H9 (cell line): ENCODE measurements at regions not wholly inside any gene's neighbourhood (a gene's known extent, or its start where the extent isn't known, plus 50 kb on each side); places are given as distances from the start of the nearest gene placed in this dataset.

Experiments used
- DNase-seq: peaks from one replicate; pipeline ENCODE4 v3.0.0-alpha.2; 2017
- H2AFZ ChIP-seq: one replicate; pipeline ENCODE4 v1.6.1; 2013; ENCODE audit warnings: mild to moderate bottlenecking, low read length, control low read depth, moderate library complexity
- H2AK5ac ChIP-seq: 2 replicates; pipeline ENCODE4 v1.6.1; 2013; ENCODE audit warnings: low read length, control low read depth, mixed read lengths; ENCODE audit not compliant: insufficient read length
- H2BK120ac ChIP-seq: one replicate; pipeline ENCODE4 v1.6.1; 2013; ENCODE audit warnings: low read depth, mild to moderate bottlenecking, low read length, control low read depth, inconsistent platforms; ENCODE audit not compliant: poor library complexity, severe bottlenecking
- H2BK12ac ChIP-seq: 2 replicates; pipeline ENCODE4 v1.6.1; 2013; ENCODE audit warnings: low read length, control low read depth, mixed read lengths, low read depth; ENCODE audit not compliant: insufficient read length
- H2BK15ac ChIP-seq: 2 replicates; pipeline ENCODE4 v1.6.1; 2013; ENCODE audit warnings: low read depth, low read length, control low read depth
- H2BK20ac ChIP-seq: one replicate; pipeline ENCODE4 v1.6.1; 2013; ENCODE audit warnings: low read depth, mild to moderate bottlenecking, low read length, control low read depth, inconsistent platforms; ENCODE audit not compliant: poor library complexity, severe bottlenecking
- H2BK5ac ChIP-seq: 2 replicates; pipeline ENCODE4 v1.6.1; 2013; ENCODE audit warnings: low read length, control low read depth, mixed read lengths; ENCODE audit not compliant: insufficient read length
- H3K14ac ChIP-seq: 2 replicates; pipeline ENCODE4 v1.6.1; 2013; ENCODE audit warnings: low read length, control low read depth; ENCODE audit not compliant: insufficient read depth
- H3K18ac ChIP-seq: 2 replicates; pipeline ENCODE4 v1.6.1; 2013; ENCODE audit warnings: low read depth, mild to moderate bottlenecking, mixed read lengths, low read length, control low read depth; ENCODE audit not compliant: insufficient read length
- H3K23ac ChIP-seq: 2 replicates; pipeline ENCODE4 v1.6.1; 2013; ENCODE audit warnings: low read length, control low read depth, mixed read lengths, low read depth; ENCODE audit not compliant: insufficient read length
- H3K23me2 ChIP-seq: 2 replicates; pipeline ENCODE4 v1.6.1; 2013; ENCODE audit warnings: low read depth, mild to moderate bottlenecking, mixed read lengths, low read length, control low read depth; ENCODE audit not compliant: insufficient read length, poor library complexity, severe bottlenecking
- H3K27ac ChIP-seq: 2 replicates; pipeline ENCODE4 v1.5.1; 2013; ENCODE audit warnings: low read length, control low read depth, mixed read lengths, low read depth; ENCODE audit not compliant: insufficient read length
- H3K27me3 ChIP-seq: 2 replicates; pipeline ENCODE4 v1.6.1; 2013; ENCODE audit warnings: low read length, control low read depth, inconsistent platforms; ENCODE audit not compliant: insufficient read depth
- H3K4ac ChIP-seq: 2 replicates; pipeline ENCODE4 v1.6.1; 2013; ENCODE audit warnings: low read depth, mild to moderate bottlenecking, control low read depth, inconsistent platforms, low read length, moderate library complexity
- H3K4me1 ChIP-seq: 2 replicates; pipeline ENCODE4 v1.6.1; 2013; ENCODE audit warnings: low read length, control low read depth, inconsistent platforms; ENCODE audit not compliant: insufficient read depth
- H3K4me2 ChIP-seq: 2 replicates; pipeline ENCODE4 v1.6.1; 2013; ENCODE audit warnings: low read length, control low read depth, mixed read lengths; ENCODE audit not compliant: insufficient read length, insufficient read depth
- H3K56ac ChIP-seq: 2 replicates; pipeline ENCODE4 v1.6.1; 2013; ENCODE audit warnings: low read depth, mild to moderate bottlenecking, mixed read lengths, low read length, control low read depth; ENCODE audit not compliant: insufficient read length
- H3K79me1 ChIP-seq: 2 replicates; pipeline ENCODE4 v1.6.1; 2013; ENCODE audit warnings: low read depth, mild to moderate bottlenecking, moderate library complexity, low read length, control low read depth, inconsistent platforms; ENCODE audit not compliant: insufficient read depth, poor library complexity, severe bottlenecking
- H3K79me2 ChIP-seq: 2 replicates; pipeline ENCODE4 v1.6.1; 2013; ENCODE audit warnings: low read length, control low read depth, inconsistent platforms; ENCODE audit not compliant: insufficient read depth
- H3K9ac ChIP-seq: 2 replicates; pipeline ENCODE4 v1.6.1; 2013; ENCODE audit warnings: low read length, control low read depth, mixed read lengths; ENCODE audit not compliant: insufficient read length; ENCODE audit errors: extremely low read depth
- H3K9me3 ChIP-seq: one replicate; pipeline ENCODE4 v1.6.1; 2013; ENCODE audit warnings: low read depth, low read length, inconsistent platforms; ENCODE audit not compliant: control insufficient read depth
- H3T11ph ChIP-seq: one replicate; pipeline ENCODE4 v1.6.1; 2013; ENCODE audit warnings: mild to moderate bottlenecking, low read length, control low read depth, inconsistent platforms
- H4K20me1 ChIP-seq: one replicate; pipeline ENCODE4 v1.6.1; 2013; ENCODE audit not compliant: control insufficient read depth, insufficient read length, insufficient read depth
- H4K5ac ChIP-seq: 2 replicates; pipeline ENCODE4 v1.6.1; 2013; ENCODE audit warnings: low read depth, mild to moderate bottlenecking, mixed read lengths, low read length, control low read depth; ENCODE audit not compliant: insufficient read length
- H4K8ac ChIP-seq: replicated peaks from 2 replicates; pipeline ENCODE4 v1.6.1; 2013; ENCODE audit warnings: low read length, control low read depth, mixed read lengths, low read depth; ENCODE audit not compliant: insufficient read length
- H4K91ac ChIP-seq: 2 replicates; pipeline ENCODE4 v1.6.1; 2013; ENCODE audit warnings: low read depth, mild to moderate bottlenecking, moderate library complexity, mixed read lengths, low read length, control low read depth; ENCODE audit not compliant: insufficient read length
- H3K27ac Mint-ChIP-seq, 3 experiments: 2 replicates in 2 of 3; 3 replicates in 1 of 3; pipeline ENCODE4 v1.8.0; 2020 to 2021; ENCODE audit warnings: mixed read lengths in 3 of 3, mild to moderate bottlenecking in 1 of 3, moderate library complexity in 1 of 3
- H3K27me3 Mint-ChIP-seq: 2 replicates; pipeline ENCODE4 v1.8.0; 2021; ENCODE audit warnings: low read depth, mild to moderate bottlenecking, moderate library complexity, mixed read lengths
- H3K36me3 Mint-ChIP-seq, 3 experiments: 2 replicates in 2 of 3; 3 replicates in 1 of 3; pipeline ENCODE4 v1.8.0; 2020 to 2021; ENCODE audit warnings: low read depth in 3 of 3, mixed read lengths in 3 of 3; ENCODE audit not compliant: insufficient read depth in 1 of 3
- H3K4me1 Mint-ChIP-seq, 2 experiments: 2 replicates each; pipeline ENCODE4 v1.8.0; 2020; ENCODE audit warnings: mixed read lengths in 2 of 2
- H3K4me3 Mint-ChIP-seq, 2 experiments: 2 replicates in 1 of 2; 3 replicates in 1 of 2; pipeline ENCODE4 v1.8.0; 2020 to 2021; ENCODE audit warnings: mild to moderate bottlenecking in 2 of 2, mixed read lengths in 2 of 2, moderate library complexity in 1 of 2
- H3K9me3 Mint-ChIP-seq, 2 experiments: 2 replicates in 1 of 2; 3 replicates in 1 of 2; pipeline ENCODE4 v1.8.0; 2020; ENCODE audit warnings: mild to moderate bottlenecking in 2 of 2, mixed read lengths in 2 of 2, moderate library complexity in 1 of 2
- CTCF ChIP-seq: fragments of 200-600 bp; sonication (generic); conservative IDR thresholded peaks from 3 replicates; pipeline ENCODE4 v1.8.0; 2021; ENCODE audit warnings: antibody characterized with exemption, mild to moderate bottlenecking
- WGBS: extraction: QIAGEN DNeasy Blood & Tissue Kit; methylation state at CpG from one replicate; pipeline ENCODE4 v1.1.7; 2013; ENCODE audit warnings: missing lambda C conversion rate, low lambda C conversion rate, mixed read lengths; ENCODE audit not compliant: insufficient read length; ENCODE audit errors: extremely low coverage; 5-methylcytosine and 5-hydroxymethylcytosine counted together

- Histone ChIP-seq H3K79me2 (no peaks in the 10 kb centered on the region), H3K4ac (no peak overlapping the region), H3K27me3 (no peaks in the 10 kb centered on the region), H4K8ac (no peak overlapping the region), H2BK20ac (no peak overlapping the region), H3K23me2 (no peaks in the 10 kb centered on the region), H3T11ph (no peak overlapping the region), H2BK15ac (no peak overlapping the region), H3K79me1 (no peaks in the 10 kb centered on the region), H2BK12ac (no peak overlapping the region), H3K4me2 (no peak overlapping the region), H2BK5ac (no peak overlapping the region), H3K9me3 (no peaks in the 10 kb centered on the region), H3K56ac (no peak overlapping the region), H3K14ac (no peak overlapping the region), H2AK5ac (no peak overlapping the region), H4K5ac (no peak overlapping the region), H2BK120ac (no peak overlapping the region), H3K23ac (no peak overlapping the region), H2AFZ (no peak overlapping the region), H3K4me1 (no peaks in the 10 kb centered on the region), H3K18ac (no peak overlapping the region), H4K20me1 (no peaks in the 10 kb centered on the region), H3K27ac (no peak overlapping the region), H3K9ac (no peak overlapping the region), H4K91ac (no peak overlapping the region)
- TF ChIP-seq CTCF: no peak
- Mint-ChIP-seq H3K27ac (peak overlapping the region in 1 of 3 experiments; percentile 48; a peak in 1 of 7 replicates), H3K4me3 (no peak overlapping the region), H3K9me3 (peaks cover 0 to 3% of the 10 kb centered on the region in 2 experiments; a peak in 1 of 5 replicates), H3K4me1 (peaks cover 7% of the 10 kb centered on the region in 2 experiments; a peak in 3 of 4 replicates), H3K36me3 (no peaks in the 10 kb centered on the region), H3K27me3 (no peaks in the 10 kb centered on the region)
- DNase-seq: no peak
- no CpG with 5 or more reads among the region's 4 CpGs for WGBS
Measured at GRCh38 chr17:62194401-62194800, 129.3 kb upstream of the MED13 start.
